Duodenal mucosa (tissue), 2 donors: ENCODE measurements at regions not wholly inside any gene's neighbourhood (a gene's known extent, or its start where the extent isn't known, plus 50 kb on each side); places are given as distances from the start of the nearest gene placed in this dataset.
"Not testable (repeated sequence)": the region's sequence is repeated elsewhere in the genome, so short reads cannot be mapped to it uniquely, and the experiment has no call there.

ENCODE experiments used
- H3K27ac ChIP-seq: one replicate; pipeline ENCODE4 v1.7.0; 2013; ENCODE audit warnings: low read depth, low read length
- H3K27me3 ChIP-seq, 2 donors: one replicate each; pipeline ENCODE4 v1.7.0; 2013; ENCODE audit warnings: low read length in 2 of 2, control low read depth in 1 of 2; ENCODE audit not compliant: insufficient read depth in 2 of 2, control insufficient read depth in 1 of 2
- H3K36me3 ChIP-seq, 2 donors: one replicate each; pipeline ENCODE4 v1.7.0; 2013; ENCODE audit warnings: low read length in 2 of 2, control low read depth in 1 of 2; ENCODE audit not compliant: insufficient read depth in 2 of 2, control insufficient read depth in 1 of 2
- H3K4me1 ChIP-seq, 2 donors: one replicate each; pipeline ENCODE4 v1.7.0; 2013; ENCODE audit warnings: low read length in 2 of 2, control low read depth in 1 of 2; ENCODE audit not compliant: insufficient read depth in 2 of 2, control insufficient read depth in 1 of 2
- H3K4me3 ChIP-seq, 2 donors: one replicate each; pipeline ENCODE4 v1.7.0; 2013; ENCODE audit warnings: low read length in 2 of 2, low read depth in 1 of 2
- H3K9ac ChIP-seq, 2 donors: one replicate each; pipeline ENCODE4 v1.7.0; 2013; ENCODE audit warnings: low read length in 2 of 2, low read depth in 1 of 2
- H3K9me3 ChIP-seq, 2 donors: one replicate each; pipeline ENCODE4 v1.7.0; 2013; ENCODE audit warnings: low read length in 2 of 2, control low read depth in 1 of 2; ENCODE audit not compliant: control insufficient read depth in 1 of 2

DNA sequence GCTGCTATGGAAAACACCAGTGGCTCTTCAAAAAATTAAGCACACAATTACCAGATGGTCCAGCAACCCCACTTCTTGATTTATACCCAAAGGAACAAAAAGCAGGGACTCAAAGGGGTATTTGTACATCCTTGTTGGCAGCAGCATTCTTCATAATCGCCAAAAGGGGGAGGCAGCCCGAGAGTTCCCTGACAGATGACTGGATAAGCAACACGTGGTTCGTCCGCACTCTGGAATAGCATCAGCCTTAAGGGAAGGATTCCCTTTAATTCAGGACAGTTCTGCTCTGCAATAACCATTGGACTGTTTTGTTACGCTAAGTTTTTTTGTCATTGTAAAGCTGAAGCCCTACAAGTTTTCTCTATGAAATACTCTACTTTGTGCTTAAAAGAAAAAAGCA lies 76.7 kb upstream of the TWIST2 start:
- H3K4me3 ChIP-seq, result no peak overlapping the region
- no peaks in the 10 kb centered on the region for H3K4me1 ChIP-seq
- H3K36me3 ChIP-seq, result no peaks in the 10 kb centered on the region
- H3K9ac ChIP-seq, result no peak overlapping the region
- no peaks in the 10 kb centered on the region for H3K9me3 ChIP-seq
- H3K27me3 ChIP-seq, result peaks cover 0 to 5% of the 10 kb centered on the region in 2 donors
- H3K27ac ChIP-seq, result no peak overlapping the region

GRCh38 chr2:238771639-238772038 lies 76.2 kb upstream of the TWIST2 start:
- Histone ChIP-seq H3K4me3 (no peak overlapping the region), H3K27ac (no peak overlapping the region), H3K9me3 (no peaks in the 10 kb centered on the region), H3K36me3 (no peaks in the 10 kb centered on the region), H3K9ac (no peak overlapping the region), H3K27me3 (peaks cover 0 to 5% of the 10 kb centered on the region in 2 donors), H3K4me1 (no peaks in the 10 kb centered on the region)

DNA sequence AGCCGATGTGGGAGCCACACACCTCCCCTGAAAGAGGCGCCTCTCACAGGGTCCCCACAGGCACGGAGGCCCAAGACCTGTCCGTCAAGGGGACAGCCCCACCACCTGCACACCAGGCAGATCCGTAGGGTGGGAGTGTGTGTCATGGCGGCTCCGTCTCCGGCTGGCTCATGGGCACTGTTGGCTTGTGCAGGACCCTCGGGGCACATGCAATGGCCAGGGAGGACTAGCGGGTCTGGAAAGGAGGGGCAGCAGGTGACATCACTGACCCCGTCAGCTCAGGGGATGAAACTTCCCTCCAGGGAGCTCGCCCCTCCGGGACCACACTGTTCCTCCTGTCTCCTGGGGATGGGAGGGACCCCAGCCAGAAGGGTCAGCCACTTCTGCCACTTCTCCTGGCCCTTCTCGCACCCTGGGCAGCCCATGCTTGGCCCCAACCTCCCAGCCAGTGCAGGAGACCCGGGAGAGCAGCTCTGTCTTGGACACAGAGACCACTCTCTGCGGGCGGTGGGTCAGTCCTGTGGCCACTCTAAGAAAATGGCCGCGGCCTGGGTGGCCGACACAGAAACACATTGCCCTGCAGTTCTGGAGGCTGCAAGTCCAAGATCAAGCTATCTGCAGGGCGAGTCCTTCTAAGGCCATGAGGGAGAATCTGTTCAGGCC lies 75.1 kb upstream of the TWIST2 start:
- Histone ChIP-seq H3K27ac (no peak overlapping the region), H3K9ac (no peak overlapping the region), H3K4me3 (no peak overlapping the region), H3K27me3 (peaks cover 0 to 5% of the 10 kb centered on the region in 2 donors), H3K36me3 (no peaks in the 10 kb centered on the region), H3K9me3 (no peaks in the 10 kb centered on the region), H3K4me1 (no peaks in the 10 kb centered on the region)

GRCh38 chr2:238773472-238773871 lies 74.4 kb upstream of the TWIST2 start:
- no peak overlapping the region for H3K27ac ChIP-seq
- no peaks in the 10 kb centered on the region for H3K36me3 ChIP-seq
- no peaks in the 10 kb centered on the region for H3K9me3 ChIP-seq
- no peak overlapping the region for H3K4me3 ChIP-seq
- peaks cover 0 to 5% of the 10 kb centered on the region in 2 donors for H3K27me3 ChIP-seq
- no peaks in the 10 kb centered on the region for H3K4me1 ChIP-seq
- H3K9ac ChIP-seq, result no peak overlapping the region

DNA sequence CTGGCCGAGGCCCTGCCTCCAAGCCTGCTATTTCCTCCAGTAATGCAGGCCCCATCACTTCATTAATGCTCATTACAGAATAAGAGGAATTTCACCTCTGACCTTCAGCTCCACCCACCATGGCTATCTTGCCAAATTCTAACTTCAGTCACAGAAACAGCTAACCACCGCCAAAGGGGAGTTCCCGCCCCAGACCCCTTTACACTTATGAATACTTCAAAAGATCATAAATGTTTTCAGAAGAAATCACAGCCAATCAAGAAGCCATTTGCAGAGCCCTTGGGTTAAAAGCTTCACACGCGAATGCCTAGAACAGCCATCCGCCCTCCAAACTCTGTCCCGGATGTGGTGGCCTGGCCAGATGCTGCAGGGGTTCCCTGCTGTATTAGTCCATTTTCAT lies 73.8 kb upstream of the TWIST2 start:
- H3K4me3 ChIP-seq, result no peak overlapping the region
- peaks cover 0 to 5% of the 10 kb centered on the region in 2 donors for H3K27me3 ChIP-seq
- no peak overlapping the region for H3K27ac ChIP-seq
- no peaks in the 10 kb centered on the region for H3K9me3 ChIP-seq
- no peak overlapping the region for H3K9ac ChIP-seq
- H3K4me1 ChIP-seq, result no peaks in the 10 kb centered on the region
- no peaks in the 10 kb centered on the region for H3K36me3 ChIP-seq

- no peak overlapping the region for H3K9ac ChIP-seq
- no peak overlapping the region for H3K27ac ChIP-seq
- no peak overlapping the region for H3K4me3 ChIP-seq
- peaks cover 0 to 5% of the 10 kb centered on the region in 2 donors for H3K27me3 ChIP-seq
- H3K36me3 ChIP-seq, result no peaks in the 10 kb centered on the region
- no peaks in the 10 kb centered on the region for H3K9me3 ChIP-seq
- H3K4me1 ChIP-seq, result no peaks in the 10 kb centered on the region
These were observed 72.8 kb upstream of the TWIST2 start for GRCh38 chr2:238774980-238775509.

- H3K4me1 ChIP-seq, result no peaks in the 10 kb centered on the region
- peaks cover 0 to 5% of the 10 kb centered on the region in 2 donors for H3K27me3 ChIP-seq
- H3K27ac ChIP-seq, result no peak overlapping the region
These were observed 72.3 kb upstream of the TWIST2 start for GRCh38 chr2:238775591-238775990.

GRCh38 chr2:238776003-238776760 lies 71.7 kb upstream of the TWIST2 start:
- Histone ChIP-seq H3K9me3 (no peaks in the 10 kb centered on the region), H3K27ac (no peak overlapping the region), H3K27me3 (peaks cover 0 to 5% of the 10 kb centered on the region in 2 donors), H3K9ac (no peak overlapping the region), H3K4me1 (no peaks in the 10 kb centered on the region), H3K4me3 (no peak overlapping the region), H3K36me3 (no peaks in the 10 kb centered on the region)

More at GRCh38 chr2:238775591-238775990, 72.3 kb upstream of the TWIST2 start:
- H3K9ac ChIP-seq, result no peak overlapping the region
- no peak overlapping the region for H3K4me3 ChIP-seq
- no peaks in the 10 kb centered on the region for H3K36me3 ChIP-seq
- H3K9me3 ChIP-seq, result no peaks in the 10 kb centered on the region

- H3K4me1 ChIP-seq, H3K9me3 ChIP-seq, H3K27ac ChIP-seq, H3K27me3 ChIP-seq, H3K4me3 ChIP-seq, H3K9ac ChIP-seq, H3K36me3 ChIP-seq: not testable (repeated sequence)
These were observed 71.2 kb upstream of the TWIST2 start for GRCh38 chr2:238776761-238777046.

DNA sequence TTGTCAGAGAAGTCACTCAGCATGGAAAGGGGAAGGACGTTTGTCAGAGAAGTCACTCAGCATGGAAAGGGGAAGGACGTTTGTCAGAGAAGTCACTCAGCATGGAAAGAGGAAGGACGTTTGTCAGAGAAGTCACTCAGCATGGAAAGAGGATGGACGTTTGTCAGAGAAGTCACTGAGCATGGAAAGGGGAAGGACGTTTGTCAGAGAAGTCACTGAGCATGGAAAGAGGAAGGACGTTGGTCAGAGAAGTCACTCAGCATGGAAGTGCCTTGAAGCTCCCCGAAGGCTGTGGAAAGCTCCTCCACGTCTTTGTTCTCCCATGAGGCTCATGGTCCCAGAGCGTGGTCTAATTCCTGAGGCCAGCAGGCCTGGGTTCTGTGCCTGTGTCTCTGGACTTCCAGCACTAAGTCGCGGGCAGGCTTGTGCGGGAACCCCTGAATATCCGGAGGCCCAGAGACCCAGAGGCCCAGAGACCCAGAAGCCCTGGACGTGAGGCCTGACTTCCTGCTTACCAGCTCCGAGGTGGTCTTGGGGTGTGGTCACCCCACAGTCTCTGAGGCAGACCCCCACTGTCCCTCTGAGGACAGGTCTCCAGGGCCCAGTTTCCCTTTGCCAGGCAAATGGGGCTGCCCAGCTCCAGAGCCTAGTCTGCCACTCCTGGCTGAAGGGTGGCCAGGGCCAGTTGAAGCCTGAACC lies 70.4 kb upstream of the TWIST2 start:
- Histone ChIP-seq H3K4me1 (no peaks in the 10 kb centered on the region), H3K27me3 (peaks cover 0 to 5% of the 10 kb centered on the region in 2 donors), H3K27ac (no peak overlapping the region), H3K9ac (no peak overlapping the region), H3K4me3 (no peak overlapping the region), H3K9me3 (no peaks in the 10 kb centered on the region), H3K36me3 (no peaks in the 10 kb centered on the region)
